Spleen (tissue), 7 donors: ENCODE measurements at regions not wholly inside any gene's neighbourhood (a gene's known extent, or its start where the extent isn't known, plus 50 kb on each side); places are given as distances from the start of the nearest gene placed in this dataset.

ENCODE experiments used
- CTCF ChIP-seq, 11 experiments: fragments of 200-600 bp in 7 of 11; fragments of 450-650 bp in 4 of 11; sonication (generic) in 4 of 11; IDR thresholded peaks in 8 of 11; conservative IDR thresholded peaks in 3 of 11; 1 replicate in 7 of 11; 2 replicates in 4 of 11; pipeline versions ENCODE4 v1.4.0 to v1.8.0; 2016 to 2021; ENCODE audit warnings: antibody characterized with exemption in 11 of 11, inconsistent platforms in 4 of 11, mild to moderate bottlenecking in 1 of 11
- POLR2A ChIP-seq, 3 donors: fragments of 450-650 bp; IDR thresholded peaks; one replicate each; pipeline ENCODE4 v1.5.1; 2017; ENCODE audit warnings: antibody characterized with exemption in 3 of 3, mild to moderate bottlenecking in 1 of 3
- POLR2AphosphoS5 ChIP-seq, 3 donors: sonication (generic); formaldehyde crosslinking; IDR thresholded peaks; one replicate each; pipeline ENCODE4 v1.5.1; 2017; ENCODE audit warnings: antibody characterized with exemption in 3 of 3
- donor health status: DM: no; HTN: no; CAD: no; lungs with moderate emphysema.
- donor health status: DM: no; HTN: no; CAD: no.
- donor health status: DM: no; HTN: no; CAD: no.

GRCh38 chr7:24082826-24083225 lies 201.2 kb upstream of the NPY start:
- TF ChIP-seq POLR2A (IDR thresholded peaks at IDR 0.05): no peak
- TF ChIP-seq CTCF (IDR thresholded peaks at IDR 0.05 in 8 of 11, conservative IDR thresholded peaks at IDR 0.05 in 3 of 11): no peak
- no peak for TF ChIP-seq POLR2AphosphoS5 (IDR thresholded peaks at IDR 0.05)
